ENCODE measurements at regions not wholly inside any gene's neighbourhood (a gene's known extent, or its start where the extent isn't known, plus 50 kb on each side); places are given as distances from the start of the nearest gene placed in this dataset.

DNA sequence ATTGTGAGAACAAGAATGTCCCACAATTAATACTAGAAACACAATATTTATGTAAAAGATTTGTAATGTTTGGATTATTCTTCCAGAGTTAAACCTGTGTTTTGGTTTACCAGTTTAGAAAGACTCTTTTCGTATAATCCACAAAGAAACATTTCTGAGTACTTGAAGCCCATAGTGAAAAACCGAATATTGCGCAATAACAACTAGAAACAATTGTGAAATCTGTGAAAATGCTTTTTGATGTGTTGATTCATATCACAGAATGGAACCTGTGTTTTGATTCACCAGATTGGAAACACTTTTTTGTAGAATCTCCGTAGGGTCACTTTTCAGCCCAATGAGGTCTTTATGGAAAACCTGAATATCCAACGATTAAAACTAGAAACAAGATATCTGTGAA is 386.2 kb downstream of the PRDM9 start:
- in situ Hi-C loops (cut with MboI) (no loop called here), intact Hi-C loops (cut with micrococcal nuclease) (no loop called here)
- H2AFZ ChIP-seq (ENCODE audit: low read depth, low read length): no peak overlapping the region
- no peaks in the 10 kb centered on the region for H4K20me1 ChIP-seq (replicated peaks; ENCODE audit: control insufficient read depth, insufficient read depth, low read length)
- no peak overlapping the region for H3K27ac ChIP-seq (ENCODE audit: extremely low read depth, low read depth, low read length)
- no peaks in the 10 kb centered on the region for H3K27me3 ChIP-seq (ENCODE audit: control insufficient read depth in 2 of 2, insufficient read depth in 2 of 2, low read length in 2 of 2)
- peaks cover 2% of the 10 kb centered on the region; the same call in 1 of the 2 replicates for H3K9me3 ChIP-seq (replicated peaks; ENCODE audit: control insufficient read depth, insufficient read depth, low read depth, low read length)
- ChIA-PET CTCF (ENCODE audit: low intra/inter-chr PET ratio) (no interaction called here), POLR2A (no interaction called here)
- no peaks in the 10 kb centered on the region for H3K36me3 ChIP-seq (ENCODE audit: control insufficient read depth, insufficient read depth, low read length)
- FAIRE-seq (no peak), ATAC-seq (no peak), DNase-seq (ENCODE audit: extremely low read depth in 1 of 4, low spot score in 3 of 4) (no peak)
- no TSS peak for BruUV-seq (replicated peaks)
- no peaks in the 10 kb centered on the region for H3K9me1 ChIP-seq (ENCODE audit: control insufficient read depth, insufficient read depth, low read length)
- 1% methylated on average over 5 of the region's 5 CpGs for WGBS (ENCODE audit: insufficient coverage, low coverage, missing lambda C conversion rate)
- no peak for TF ChIP-seq NR2F6 (CRISPR knock-in tag; IDR thresholded peaks at IDR 0.05)
- no peak for TF ChIP-seq YBX1 (IDR thresholded peaks at IDR 0.05)
- no peak for TF ChIP-seq CEBPG (CRISPR knock-in tag; IDR thresholded peaks at IDR 0.05)
- peak; percentile 63 to 99 for TF ChIP-seq CEBPG (tag; conservative IDR thresholded peaks at IDR 0.05 in 1 of 2, IDR thresholded peaks at IDR 0.05 in 1 of 2)
- no peak for TF ChIP-seq SIRT6 (IDR thresholded peaks at IDR 0.05; ENCODE audit: low read depth, low read length)
- TF ChIP-seq ZNF699 (CRISPR knock-in tag; IDR thresholded peaks at IDR 0.05; ENCODE audit: insufficient replicate concordance): no peak
- peak; percentile 94 for TF ChIP-seq CEBPB (tag; IDR thresholded peaks at IDR 0.05)
- no peak for TF ChIP-seq BCOR (IDR thresholded peaks at IDR 0.05)
- TF ChIP-seq, protein P1, sequence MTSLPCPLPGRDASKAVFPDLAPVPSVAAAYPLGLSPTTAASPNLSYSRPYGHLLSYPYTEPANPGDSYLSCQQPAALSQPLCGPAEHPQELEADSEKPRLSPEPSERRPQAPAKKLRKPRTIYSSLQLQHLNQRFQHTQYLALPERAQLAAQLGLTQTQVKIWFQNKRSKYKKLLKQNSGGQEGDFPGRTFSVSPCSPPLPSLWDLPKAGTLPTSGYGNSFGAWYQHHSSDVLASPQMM (CRISPR knock-in tag; IDR thresholded peaks at IDR 0.05): no peak
- no peak for TF ChIP-seq HLTF (IDR thresholded peaks at IDR 0.05)
- TF ChIP-seq, protein P2, sequence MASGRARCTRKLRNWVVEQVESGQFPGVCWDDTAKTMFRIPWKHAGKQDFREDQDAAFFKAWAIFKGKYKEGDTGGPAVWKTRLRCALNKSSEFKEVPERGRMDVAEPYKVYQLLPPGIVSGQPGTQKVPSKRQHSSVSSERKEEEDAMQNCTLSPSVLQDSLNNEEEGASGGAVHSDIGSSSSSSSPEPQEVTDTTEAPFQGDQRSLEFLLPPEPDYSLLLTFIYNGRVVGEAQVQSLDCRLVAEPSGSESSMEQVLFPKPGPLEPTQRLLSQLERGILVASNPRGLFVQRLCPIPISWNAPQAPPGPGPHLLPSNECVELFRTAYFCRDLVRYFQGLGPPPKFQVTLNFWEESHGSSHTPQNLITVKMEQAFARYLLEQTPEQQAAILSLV (tag; IDR thresholded peaks at IDR 0.05): 0 out of 2 replicates have a peak, but pooled peaks have one; percentile 60
- H3K4me1 ChIP-seq (replicated peaks in 1 of 2; ENCODE audit: control insufficient read depth in 2 of 2, insufficient read depth in 2 of 2, low read length in 2 of 2): no peaks in the 10 kb centered on the region
- no peak overlapping the region for H3K4me2 ChIP-seq (ENCODE audit: insufficient read depth, low read length)
- no peak overlapping the region for H3K4me3 ChIP-seq
- H3K79me2 ChIP-seq (ENCODE audit: control insufficient read depth, insufficient read depth, low read length): no peaks in the 10 kb centered on the region
- H3K9ac ChIP-seq (ENCODE audit: insufficient read depth in 1 of 2, low read depth in 2 of 2, low read length in 2 of 2): no peak overlapping the region
